ENCODE measurements at regions not wholly inside any gene's neighbourhood (a gene's known extent, or its start where the extent isn't known, plus 50 kb on each side); places are given as distances from the start of the nearest gene placed in this dataset.
A peak's percentile ranks its signal among the peaks of the same experiment; 100 is the strongest.
"Not testable (repeated sequence)": the region's sequence is repeated elsewhere in the genome, so short reads cannot be mapped to it uniquely, and the experiment has no call there.

GRCh38 chr4:110344165-110344564, 131.8 kb upstream of the ENPEP start:
- Histone ChIP-seq H2AK5ac (ENCODE audit: low read length) (no peak overlapping the region), H2BK5ac (ENCODE audit: low read depth, low read length, poor library complexity) (no peak overlapping the region), H3K27me3 (ENCODE audit: insufficient read depth, low read length) (no peaks in the 10 kb centered on the region), H3K36me3 (ENCODE audit: control insufficient read depth in 1 of 2, insufficient read depth in 2 of 2, low read length in 2 of 2) (no peaks in the 10 kb centered on the region), H3K14ac (ENCODE audit: low read length) (no peak overlapping the region), H3K18ac (ENCODE audit: low read length) (no peak overlapping the region), H4K8ac (ENCODE audit: low read depth, low read length) (no peak overlapping the region), H3K4ac (ENCODE audit: low read depth, low read length) (no peak overlapping the region), H3K79me2 (ENCODE audit: control insufficient read depth, insufficient read depth, low read length, poor library complexity) (no peaks in the 10 kb centered on the region), H3K27ac (ENCODE audit: low read depth, low read length) (no peak overlapping the region), H2BK120ac (ENCODE audit: insufficient read depth, low read length, poor library complexity) (no peak overlapping the region), H2BK12ac (ENCODE audit: low read length) (no peak overlapping the region), H2AFZ (ENCODE audit: insufficient read depth, low read length, poor library complexity) (no peak overlapping the region), H3K9me3 (ENCODE audit: insufficient read depth, low read depth, low read length) (no peaks in the 10 kb centered on the region), H3K23ac (ENCODE audit: low read length) (no peak overlapping the region), H3K79me1 (ENCODE audit: low read length) (peaks cover 2% of the 10 kb centered on the region), H3K4me1 (ENCODE audit: control insufficient read depth in 1 of 2, insufficient read depth in 2 of 2, low read length in 2 of 2) (peaks cover 0 to 3% of the 10 kb centered on the region in 2 experiments), H3K9ac (ENCODE audit: low read length) (no peak overlapping the region), H4K91ac (ENCODE audit: low read depth, low read length) (no peak overlapping the region), H3K4me2 (ENCODE audit: low read length) (no peak overlapping the region), H3K4me3 (ENCODE audit: low read depth, low read length) (no peak overlapping the region), H4K12ac (ENCODE audit: low read depth, low read length) (no peak overlapping the region)
- peak in 1 of 2 donors; percentile 37 for DNase-seq
- WGBS (ENCODE audit: extremely low coverage, insufficient coverage, insufficient read length): no CpG with 5 or more reads among the region's 1 CpG

GRCh38 chr4:110343534-110343933, 132.4 kb upstream of the ENPEP start:
- Histone ChIP-seq H3K36me3 (ENCODE audit: control insufficient read depth in 1 of 2, insufficient read depth in 2 of 2, low read length in 2 of 2) (no peaks in the 10 kb centered on the region), H3K14ac (ENCODE audit: low read length) (peak overlapping the region; percentile 17), H3K27me3 (ENCODE audit: insufficient read depth, low read length) (no peaks in the 10 kb centered on the region), H3K18ac (ENCODE audit: low read length) (no peak overlapping the region), H3K9me3 (ENCODE audit: insufficient read depth, low read depth, low read length) (no peaks in the 10 kb centered on the region), H3K4me1 (ENCODE audit: control insufficient read depth in 1 of 2, insufficient read depth in 2 of 2, low read length in 2 of 2) (peaks cover 0 to 3% of the 10 kb centered on the region in 2 experiments), H2BK5ac (ENCODE audit: low read depth, low read length, poor library complexity) (peak overlapping the region; percentile 22), H4K12ac (ENCODE audit: low read depth, low read length) (no peak overlapping the region), H3K4ac (ENCODE audit: low read depth, low read length) (no peak overlapping the region), H2BK120ac (ENCODE audit: insufficient read depth, low read length, poor library complexity) (peak overlapping the region; percentile 68), H3K23ac (ENCODE audit: low read length) (no peak overlapping the region), H3K4me3 (ENCODE audit: low read depth, low read length) (no peak overlapping the region), H3K79me1 (ENCODE audit: low read length) (peaks cover 2% of the 10 kb centered on the region), H2BK12ac (ENCODE audit: low read length) (peak overlapping the region; percentile 88), H3K4me2 (ENCODE audit: low read length) (no peak overlapping the region), H4K91ac (ENCODE audit: low read depth, low read length) (peak overlapping the region; percentile 22), H2AFZ (ENCODE audit: insufficient read depth, low read length, poor library complexity) (no peak overlapping the region), H3K27ac (ENCODE audit: low read depth, low read length) (peak overlapping the region; percentile 12), H4K8ac (ENCODE audit: low read depth, low read length) (no peak overlapping the region), H2AK5ac (ENCODE audit: low read length) (peak overlapping the region; percentile 60), H3K79me2 (ENCODE audit: control insufficient read depth, insufficient read depth, low read length, poor library complexity) (no peaks in the 10 kb centered on the region), H3K9ac (ENCODE audit: low read length) (peak overlapping the region; percentile 26)
- no CpG with 5 or more reads among the region's 2 CpGs for WGBS (ENCODE audit: extremely low coverage, insufficient coverage, insufficient read length)
- no peak for DNase-seq

GRCh38 chr4:110341118-110341517, 134.8 kb upstream of the ENPEP start:
- H3K4me3 ChIP-seq (ENCODE audit: low read depth, low read length); H4K12ac ChIP-seq (ENCODE audit: low read depth, low read length); H2BK12ac ChIP-seq (ENCODE audit: low read length); H2AFZ ChIP-seq (ENCODE audit: insufficient read depth, low read length, poor library complexity); H3K27me3 ChIP-seq (ENCODE audit: insufficient read depth, low read length); H2BK120ac ChIP-seq (ENCODE audit: insufficient read depth, low read length, poor library complexity); H3K23ac ChIP-seq (ENCODE audit: low read length); H3K18ac ChIP-seq (ENCODE audit: low read length); H3K14ac ChIP-seq (ENCODE audit: low read length); H3K4me2 ChIP-seq (ENCODE audit: low read length); H3K79me1 ChIP-seq (ENCODE audit: low read length); DNase-seq; H3K79me2 ChIP-seq (ENCODE audit: control insufficient read depth, insufficient read depth, low read length, poor library complexity); H4K91ac ChIP-seq (ENCODE audit: low read depth, low read length); H3K4me1 ChIP-seq (ENCODE audit: control insufficient read depth in 1 of 2, insufficient read depth in 2 of 2, low read length in 2 of 2); H3K4ac ChIP-seq (ENCODE audit: low read depth, low read length); H3K27ac ChIP-seq (ENCODE audit: low read depth, low read length); H2BK5ac ChIP-seq (ENCODE audit: low read depth, low read length, poor library complexity); H4K8ac ChIP-seq (ENCODE audit: low read depth, low read length); H3K36me3 ChIP-seq (ENCODE audit: control insufficient read depth in 1 of 2, insufficient read depth in 2 of 2, low read length in 2 of 2); H3K9ac ChIP-seq (ENCODE audit: low read length); H2AK5ac ChIP-seq (ENCODE audit: low read length); H3K9me3 ChIP-seq (ENCODE audit: insufficient read depth, low read depth, low read length): not testable (repeated sequence)

GRCh38 chr4:110335399-110335798, 137.0 kb upstream of the ELOVL6 start:
- H3K79me2 ChIP-seq (ENCODE audit: control insufficient read depth, insufficient read depth, low read length, poor library complexity): no peaks in the 10 kb centered on the region
- no peak overlapping the region for H3K4me3 ChIP-seq (ENCODE audit: low read depth, low read length)
- H2BK12ac ChIP-seq (ENCODE audit: low read length): no peak overlapping the region

More at GRCh38 chr4:110335399-110335798, 137.0 kb upstream of the ELOVL6 start:
- Histone ChIP-seq H3K23ac (ENCODE audit: low read length) (no peak overlapping the region), H2AFZ (ENCODE audit: insufficient read depth, low read length, poor library complexity) (no peak overlapping the region), H3K36me3 (ENCODE audit: control insufficient read depth in 1 of 2, insufficient read depth in 2 of 2, low read length in 2 of 2) (no peaks in the 10 kb centered on the region), H3K27ac (ENCODE audit: low read depth, low read length) (no peak overlapping the region), H3K4me2 (ENCODE audit: low read length) (no peak overlapping the region), H3K4me1 (ENCODE audit: control insufficient read depth in 1 of 2, insufficient read depth in 2 of 2, low read length in 2 of 2) (no peaks in the 10 kb centered on the region), H3K14ac (ENCODE audit: low read length) (no peak overlapping the region), H4K8ac (ENCODE audit: low read depth, low read length) (no peak overlapping the region), H3K9ac (ENCODE audit: low read length) (no peak overlapping the region), H3K27me3 (ENCODE audit: insufficient read depth, low read length) (no peaks in the 10 kb centered on the region), H4K91ac (ENCODE audit: low read depth, low read length) (no peak overlapping the region), H4K12ac (ENCODE audit: low read depth, low read length) (no peak overlapping the region), H2BK120ac (ENCODE audit: insufficient read depth, low read length, poor library complexity) (no peak overlapping the region), H2BK5ac (ENCODE audit: low read depth, low read length, poor library complexity) (no peak overlapping the region), H2AK5ac (ENCODE audit: low read length) (no peak overlapping the region), H3K9me3 (ENCODE audit: insufficient read depth, low read depth, low read length) (no peaks in the 10 kb centered on the region), H3K4ac (ENCODE audit: low read depth, low read length) (no peak overlapping the region), H3K18ac (ENCODE audit: low read length) (no peak overlapping the region), H3K79me1 (ENCODE audit: low read length) (no peaks in the 10 kb centered on the region)
- peak; percentile 48 to 84 for DNase-seq
- no CpG with 5 or more reads among the region's 5 CpGs for WGBS (ENCODE audit: extremely low coverage, insufficient coverage, insufficient read length)
